ENCODE measurements at regions not wholly inside any gene's neighbourhood (a gene's known extent, or its start where the extent isn't known, plus 50 kb on each side); places are given as distances from the start of the nearest gene placed in this dataset.
"Not testable (repeated sequence)": the region's sequence is repeated elsewhere in the genome, so short reads cannot be mapped to it uniquely, and the experiment has no call there.

- in situ Hi-C loops (cut with HindIII; ENCODE audit: low sequenced_read_pairs): not testable (repeated sequence)
Observed at GRCh38 chr6:28621268-28621667, 95.6 kb downstream of the GPX5 start.

GRCh38 chr6:28623242-28623641 is 97.6 kb downstream of the GPX5 start:
- in situ Hi-C loops (cut with HindIII; ENCODE audit: low sequenced_read_pairs): not testable (repeated sequence)

- in situ Hi-C loops (cut with HindIII; ENCODE audit: low sequenced_read_pairs): not testable (repeated sequence)
Observed at GRCh38 chr6:28626386-28626785, 100.7 kb downstream of the GPX5 start.

- in situ Hi-C loops (cut with HindIII; ENCODE audit: low sequenced_read_pairs): no loop called here
Observed at GRCh38 chr6:28632326-28632851, 106.7 kb downstream of the GPX5 start.

- in situ Hi-C loops (cut with HindIII; ENCODE audit: low sequenced_read_pairs): no loop called here
Observed at GRCh38 chr6:28633445-28634215, 107.9 kb downstream of the GPX5 start.

GRCh38 chr6:28634411-28634760 is 108.7 kb downstream of the GPX5 start:
- in situ Hi-C loops (cut with HindIII; ENCODE audit: low sequenced_read_pairs): no loop called here

GRCh38 chr6:28634761-28635546 is 109.3 kb downstream of the GPX5 start:
- in situ Hi-C loops (cut with HindIII; ENCODE audit: low sequenced_read_pairs): no loop called here

GRCh38 chr6:28635547-28636158 is 110.0 kb downstream of the GPX5 start:
- in situ Hi-C loops (cut with HindIII; ENCODE audit: low sequenced_read_pairs): no loop called here

GRCh38 chr6:28638787-28639430 is 113.2 kb downstream of the GPX5 start:
- in situ Hi-C loops (cut with HindIII; ENCODE audit: low sequenced_read_pairs): no loop called here

- in situ Hi-C loops (cut with HindIII; ENCODE audit: low sequenced_read_pairs): not testable (repeated sequence)
Observed at GRCh38 chr6:28639445-28640290, 114.0 kb downstream of the GPX5 start.

- in situ Hi-C loops (cut with HindIII; ENCODE audit: low sequenced_read_pairs): no loop called here
Observed at GRCh38 chr6:28643017-28643740, 117.5 kb downstream of the GPX5 start.

- in situ Hi-C loops (cut with HindIII; ENCODE audit: low sequenced_read_pairs): no loop called here
Observed at GRCh38 chr6:28646650-28647049, 121.0 kb downstream of the GPX5 start.

GRCh38 chr6:28648035-28648877 is 122.6 kb downstream of the GPX5 start:
- in situ Hi-C loops (cut with HindIII; ENCODE audit: low sequenced_read_pairs): no loop called here

GRCh38 chr6:28648878-28649375 is 123.2 kb downstream of the GPX5 start:
- in situ Hi-C loops (cut with HindIII; ENCODE audit: low sequenced_read_pairs): no loop called here

- in situ Hi-C loops (cut with HindIII; ENCODE audit: low sequenced_read_pairs): no loop called here
Observed at GRCh38 chr6:28651161-28651560, 125.5 kb downstream of the GPX5 start.

GRCh38 chr6:28653876-28654275 is 128.2 kb downstream of the GPX5 start:
- in situ Hi-C loops (cut with HindIII; ENCODE audit: low sequenced_read_pairs): no loop called here

GRCh38 chr6:28655164-28655563 is 129.5 kb downstream of the GPX5 start:
- in situ Hi-C loops (cut with HindIII; ENCODE audit: low sequenced_read_pairs): no loop called here

GRCh38 chr6:28656715-28657114 is 131.0 kb downstream of the GPX5 start:
- in situ Hi-C loops (cut with HindIII; ENCODE audit: low sequenced_read_pairs): no loop called here
